ENCODE measurements at regions not wholly inside any gene's neighbourhood (a gene's known extent, or its start where the extent isn't known, plus 50 kb on each side); places are given as distances from the start of the nearest gene placed in this dataset.
A peak's percentile ranks its signal among the peaks of the same experiment; 100 is the strongest.

DNA sequence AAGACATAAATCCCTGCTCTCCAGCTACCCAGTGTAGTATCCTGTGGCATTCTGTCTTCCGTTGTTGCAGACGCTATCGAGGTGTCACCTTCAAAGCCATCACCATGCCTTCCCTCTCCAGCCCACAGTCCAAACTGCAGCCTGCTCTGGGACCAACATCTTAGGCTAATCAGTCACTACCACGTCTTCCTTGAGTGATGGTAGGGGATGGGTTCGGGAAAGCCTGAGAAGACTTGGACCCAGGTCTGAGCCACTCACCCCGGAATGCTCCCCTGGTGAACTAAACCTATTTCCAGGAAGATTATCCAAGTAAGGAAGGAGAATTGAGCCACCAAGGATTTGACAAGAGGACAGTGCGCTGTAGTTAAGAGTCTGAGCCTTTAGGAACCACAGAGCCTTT is 52.9 kb upstream of the IRX1 start:
- DNase-seq (ENCODE audit: low spot score) (no peak), FAIRE-seq (no peak)

- FAIRE-seq = peak; percentile 10
- peak; percentile 54 for DNase-seq (ENCODE audit: low spot score)
These were observed 53.5 kb upstream of the IRX1 start for GRCh38 chr5:3542158-3542557.

GRCh38 chr5:3538886-3539285 is 56.7 kb upstream of the IRX1 start:
- DNase-seq (ENCODE audit: low spot score) (no peak), FAIRE-seq (no peak)

DNA sequence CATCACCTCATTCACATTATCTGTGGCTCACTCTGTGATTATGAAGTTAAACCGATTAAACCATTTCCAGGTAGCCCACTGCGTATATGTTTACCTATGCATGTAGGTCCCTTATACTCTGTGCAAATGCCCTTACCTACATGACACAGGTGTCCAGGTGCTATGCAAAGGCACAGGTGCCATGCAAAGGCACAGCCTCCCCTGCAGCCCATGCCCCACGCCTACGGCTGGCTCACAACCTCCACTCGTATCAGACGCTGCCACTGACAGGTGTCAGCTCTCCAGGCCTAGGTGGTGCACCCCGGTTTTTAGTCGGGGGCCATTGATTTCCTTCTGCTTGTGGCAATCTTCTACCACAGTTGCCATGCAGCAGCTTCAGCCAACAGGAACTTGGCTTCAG is 57.7 kb upstream of the IRX1 start:
- no peak for FAIRE-seq

GRCh38 chr5:3535414-3536211 is 60.0 kb upstream of the IRX1 start:
- no peak for DNase-seq (ENCODE audit: low spot score)
- FAIRE-seq = no peak

More for the DNA sequence above, 57.7 kb upstream of the IRX1 start:
- DNase-seq (ENCODE audit: low spot score) = no peak

DNA sequence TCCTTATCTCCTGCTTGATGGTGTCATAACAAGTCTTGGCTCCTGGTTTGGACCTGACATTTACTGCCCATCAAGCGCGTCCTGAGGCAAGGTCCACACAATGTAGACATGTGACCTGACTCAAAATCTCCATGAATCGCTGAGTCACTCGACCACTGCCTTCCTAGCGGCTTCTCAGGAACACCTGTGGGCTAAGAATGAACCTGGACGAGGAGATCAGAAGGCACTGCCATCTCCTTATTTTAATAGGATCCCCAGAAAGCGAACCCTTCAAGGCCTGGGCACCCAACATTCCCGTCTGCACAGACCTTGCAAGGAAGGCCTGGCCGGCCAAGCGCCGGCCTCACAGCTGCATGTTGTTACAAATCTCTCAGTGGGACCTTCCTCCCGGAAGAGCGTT is 60.6 kb upstream of the IRX1 start:
- FAIRE-seq (no peak), DNase-seq (ENCODE audit: low spot score) (no peak)

DNA sequence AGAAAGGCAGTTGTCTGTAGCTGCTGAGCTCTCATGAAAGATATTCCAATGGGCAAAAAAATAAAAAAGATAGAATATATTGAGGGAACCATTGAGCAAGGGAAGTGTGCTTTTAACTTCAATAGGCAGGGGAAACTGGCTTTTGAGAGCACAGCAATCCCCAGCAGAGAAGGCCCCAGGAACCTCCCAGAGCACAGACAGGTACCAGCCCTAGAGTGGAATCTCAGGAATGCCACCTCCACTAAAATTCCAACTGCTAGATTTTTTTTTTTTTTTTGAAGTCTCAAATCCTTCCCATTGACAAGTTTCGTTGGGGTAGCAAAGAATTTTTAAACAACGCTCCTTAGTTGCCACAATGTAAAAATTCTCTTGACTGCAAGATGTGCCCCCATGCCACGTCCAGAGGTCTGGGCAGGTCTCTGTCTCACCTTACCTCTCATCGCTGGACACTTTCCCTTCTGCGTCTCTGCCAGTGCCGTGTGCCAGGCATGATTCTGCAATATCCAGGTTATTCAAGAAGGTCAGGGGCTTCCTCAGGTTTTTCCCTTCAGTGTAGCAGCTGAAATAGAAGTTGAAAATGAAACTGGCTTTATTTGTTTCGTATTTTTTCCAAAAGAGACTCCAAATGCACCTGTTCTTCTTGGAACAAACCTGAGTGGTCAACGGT is 64.2 kb upstream of the IRX1 start:
- no peak for FAIRE-seq
- DNase-seq (ENCODE audit: low spot score) = no peak

DNA sequence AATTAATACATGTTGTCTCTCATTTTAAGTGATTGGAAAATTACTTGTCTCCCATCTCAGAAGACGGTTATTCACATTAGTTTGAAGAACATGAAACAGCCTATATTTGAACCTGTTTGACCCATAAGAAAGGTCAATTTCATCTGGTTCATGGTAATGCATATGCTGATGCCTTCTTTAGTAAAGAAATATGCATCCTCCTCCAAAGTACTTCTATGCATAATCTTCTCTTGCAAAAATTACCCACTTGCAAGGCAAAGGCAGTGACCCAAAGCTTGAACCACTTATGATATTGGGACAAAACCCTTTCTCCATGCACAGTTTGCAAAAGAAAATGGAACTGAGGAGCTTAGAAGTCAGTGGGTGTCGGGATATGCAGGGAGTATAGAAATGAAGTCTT is 65.4 kb upstream of the IRX1 start:
- FAIRE-seq (no peak), DNase-seq (ENCODE audit: low spot score) (no peak)

- no peak for DNase-seq (ENCODE audit: low spot score)
- no peak for FAIRE-seq
These were observed 69.0 kb upstream of the IRX1 start for GRCh38 chr5:3526551-3527185.

DNA sequence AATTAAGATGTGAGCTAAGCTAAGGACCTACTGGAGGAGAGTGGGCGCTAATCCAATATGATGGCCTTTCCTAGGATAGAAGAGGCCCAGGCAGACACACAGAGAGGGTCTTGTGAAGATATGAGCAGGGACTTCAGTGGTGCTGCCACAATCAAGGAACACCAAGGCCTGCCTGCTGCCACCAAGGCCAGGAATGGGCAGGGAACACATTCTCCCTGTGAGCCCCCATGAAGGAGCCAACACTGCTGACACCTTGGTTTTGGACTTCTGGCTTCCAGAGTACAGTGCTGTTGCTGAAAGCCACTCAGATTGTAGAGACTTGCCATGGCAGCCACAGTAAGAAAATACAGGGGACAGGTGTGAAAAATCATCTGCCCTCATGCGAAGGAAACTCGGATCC is 73.1 kb upstream of the IRX1 start:
- DNase-seq (ENCODE audit: low spot score) = no peak
- FAIRE-seq = no peak

GRCh38 chr5:3518576-3518975 is 77.1 kb upstream of the IRX1 start:
- DNase-seq (ENCODE audit: low spot score) (no peak), FAIRE-seq (no peak)

DNA sequence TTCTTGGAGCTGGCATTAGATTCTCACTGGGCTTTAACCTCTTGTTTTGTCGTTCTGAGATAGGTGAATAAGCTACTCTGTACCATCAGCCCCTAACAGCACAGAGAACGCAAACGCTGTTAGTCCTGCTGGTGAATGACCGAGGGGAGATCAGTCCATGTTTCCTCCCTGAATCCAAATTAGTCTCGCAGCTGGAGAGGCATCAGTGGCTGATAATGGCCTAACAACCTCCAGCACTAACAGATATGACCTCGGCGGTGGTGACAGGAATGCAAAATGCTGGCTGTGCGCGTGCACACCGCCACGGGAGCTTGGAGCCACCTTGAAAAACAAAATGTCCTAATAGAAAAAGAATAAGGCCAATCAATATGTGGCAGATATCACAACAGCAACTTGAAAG is 77.6 kb upstream of the IRX1 start:
- no peak for FAIRE-seq

GRCh38 chr5:3517348-3517747 is 78.3 kb upstream of the IRX1 start:
- no peak for DNase-seq (ENCODE audit: low spot score)
- FAIRE-seq = no peak

More for the DNA sequence above, 77.6 kb upstream of the IRX1 start:
- no peak for DNase-seq (ENCODE audit: low spot score)

- FAIRE-seq = no peak
These were observed 83.1 kb upstream of the IRX1 start for GRCh38 chr5:3512361-3513095.

DNA sequence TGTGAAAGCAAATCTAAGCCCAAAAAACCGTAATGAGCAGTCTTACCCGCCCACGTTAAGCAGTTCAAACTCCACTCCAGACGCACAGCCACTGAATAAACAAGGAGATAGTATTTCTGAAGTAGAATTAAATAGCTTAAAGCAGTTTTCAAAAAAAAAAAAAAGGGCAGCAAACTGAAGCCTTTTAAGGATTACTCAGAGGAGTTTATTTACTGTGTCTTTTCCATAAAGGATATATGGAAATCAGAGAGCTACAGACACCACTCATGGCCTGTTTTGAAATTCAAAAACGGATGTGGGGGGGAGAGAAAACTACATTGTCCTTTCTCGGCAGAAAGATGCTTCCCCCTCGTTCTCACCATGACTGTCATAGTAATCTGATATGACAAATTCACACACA is 83.7 kb upstream of the IRX1 start:
- FAIRE-seq = no peak
- no peak for DNase-seq (ENCODE audit: low spot score)

More at GRCh38 chr5:3512361-3513095, 83.1 kb upstream of the IRX1 start:
- DNase-seq (ENCODE audit: low spot score) = no peak

- DNase-seq (ENCODE audit: low spot score) (no peak), FAIRE-seq (no peak)
These were observed 84.1 kb upstream of the IRX1 start for GRCh38 chr5:3511519-3511918.

DNA sequence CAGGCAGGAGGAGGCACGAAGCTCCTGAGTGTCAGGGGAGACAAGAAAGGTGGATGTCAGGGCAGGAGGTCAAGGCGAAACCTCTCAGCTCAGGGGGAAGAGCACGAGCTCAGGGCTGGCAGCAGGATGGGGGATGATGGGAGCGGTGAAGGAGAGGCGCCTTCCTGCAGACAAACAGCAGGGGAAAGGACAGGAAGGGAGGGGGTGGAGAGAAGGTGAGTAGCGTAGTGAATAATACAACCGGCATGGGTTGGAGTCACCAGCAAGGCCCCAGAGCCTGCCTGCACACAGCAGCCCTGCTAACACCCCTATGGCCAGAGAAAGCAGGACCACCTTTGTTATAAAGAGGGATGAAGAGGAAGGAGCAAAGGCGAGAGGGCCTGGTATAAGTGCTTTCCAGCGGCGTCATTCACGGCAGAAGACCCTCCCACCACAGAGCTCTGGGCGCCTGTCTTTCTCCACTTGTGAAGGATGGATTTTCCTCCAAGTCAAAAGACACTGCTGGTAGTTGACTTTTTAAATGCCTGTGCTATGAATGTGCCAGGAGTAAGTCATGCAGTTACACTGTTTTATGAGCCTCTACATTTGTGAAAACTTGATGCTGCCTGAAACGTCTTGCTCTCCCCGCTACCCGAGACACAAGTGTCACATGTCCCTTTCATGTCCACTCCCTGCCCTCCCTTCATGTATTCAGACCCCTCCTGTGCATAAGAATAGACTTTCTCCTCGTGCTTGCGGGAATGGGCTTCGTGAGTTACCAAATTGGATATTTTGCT is 84.8 kb upstream of the IRX1 start:
- DNase-seq (ENCODE audit: low spot score) = no peak
- FAIRE-seq = no peak

- no peak for DNase-seq (ENCODE audit: low spot score)
- FAIRE-seq = no peak
These were observed 86.3 kb upstream of the IRX1 start for GRCh38 chr5:3509290-3509689.

DNA sequence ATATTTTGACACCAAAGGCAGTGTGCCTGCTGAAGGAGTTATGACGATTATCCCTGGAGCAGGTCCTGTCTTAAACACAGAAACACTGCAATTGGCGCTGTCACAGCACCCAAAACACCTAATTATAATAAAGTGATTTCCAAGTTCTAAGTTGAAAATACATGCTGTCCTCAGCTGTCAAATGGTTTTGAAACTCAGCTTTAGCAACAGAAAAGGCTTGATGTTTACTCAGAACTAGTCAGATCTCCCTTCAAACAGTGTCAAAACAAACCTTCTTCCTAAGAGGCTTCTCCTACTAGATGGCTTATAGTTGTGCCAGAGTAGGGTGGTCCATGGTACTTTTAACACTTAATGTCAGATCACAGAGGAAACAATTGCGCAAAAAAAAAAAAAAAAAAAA is 87.2 kb upstream of the IRX1 start:
- no peak for DNase-seq (ENCODE audit: low spot score)
- FAIRE-seq = no peak

- no peak for FAIRE-seq
These were observed 104.6 kb upstream of the IRX1 start for GRCh38 chr5:3490957-3491507.

More at GRCh38 chr5:3490957-3491507, 104.6 kb upstream of the IRX1 start:
- DNase-seq (ENCODE audit: low spot score) = no peak
